Activated CD4-positive, alpha-beta T cell treated with anti-CD3 and anti-CD28 coated beads for 24 hours (primary cell): ENCODE measurements at regions not wholly inside any gene's neighbourhood (a gene's known extent, or its start where the extent isn't known, plus 50 kb on each side); places are given as distances from the start of the nearest gene placed in this dataset.

ENCODE experiments used
- DNase-seq, 2 donors: peaks; one replicate each; pipeline ENCODE4 v3.0.0-alpha.2; 2020; ENCODE audit warnings: low read depth in 2 of 2

DNA sequence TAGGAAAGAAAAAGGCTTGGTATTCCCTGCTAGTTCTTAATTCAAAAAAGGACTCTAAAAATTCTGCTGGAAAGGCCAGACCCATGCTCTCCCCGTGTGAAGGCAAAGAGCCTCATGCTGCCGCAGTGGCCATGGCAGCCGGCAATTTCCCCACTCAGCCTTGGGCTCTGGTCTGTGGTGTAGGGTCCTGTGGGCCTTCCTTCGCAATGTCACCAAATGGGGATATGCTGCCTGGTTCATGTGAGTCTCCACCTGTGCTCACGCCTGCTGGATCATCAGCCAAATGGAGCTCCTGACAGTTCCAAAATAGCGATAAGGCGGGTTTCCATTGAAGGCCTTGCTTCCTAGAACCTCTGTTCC lies 282.8 kb upstream of the ATP5MC3 start:
- no peak for DNase-seq

- no peak for DNase-seq
Observed at GRCh38 chr2:175463589-175464310, 282.2 kb upstream of the ATP5MC3 start.

DNA sequence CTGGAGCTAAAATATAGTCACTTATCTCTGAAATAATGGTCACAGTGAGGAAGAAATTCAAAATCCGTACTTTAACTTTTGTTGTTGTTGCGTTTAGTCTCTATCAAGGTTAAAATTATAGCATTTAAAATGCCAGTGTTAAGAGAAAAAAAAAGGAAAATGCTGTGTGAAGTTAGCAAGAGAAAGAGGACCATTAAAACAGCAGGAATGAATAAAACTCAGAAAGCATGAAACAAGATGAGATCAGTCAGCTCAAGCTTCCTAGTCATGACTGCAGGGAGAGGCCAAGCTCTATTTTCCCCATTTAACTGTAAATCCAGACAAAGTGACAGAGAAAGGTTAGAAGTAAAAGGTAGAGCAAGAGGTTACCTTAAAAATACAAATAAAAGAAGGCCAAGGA lies 281.7 kb upstream of the ATP5MC3 start:
- no peak for DNase-seq

- DNase-seq = no peak
Observed at GRCh38 chr2:175462246-175462645, 280.7 kb upstream of the ATP5MC3 start.

DNA sequence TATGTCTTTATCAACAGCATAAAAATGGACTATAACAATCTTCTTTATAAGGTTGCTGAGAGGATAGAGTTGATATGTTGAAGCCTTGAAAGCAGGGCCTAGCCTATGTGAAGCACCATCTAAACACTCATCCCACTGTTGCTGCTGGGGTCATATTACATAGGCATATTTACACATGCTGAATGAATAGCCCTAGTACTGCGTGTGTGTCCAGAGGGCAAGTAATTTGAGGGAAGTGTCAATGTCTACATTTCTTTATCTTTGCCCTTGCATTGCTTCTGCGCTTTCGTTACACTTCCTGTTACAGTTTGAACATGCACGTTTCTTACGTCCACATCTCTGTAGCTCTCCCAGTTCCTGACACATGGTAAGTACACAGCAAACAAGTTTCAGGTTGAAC lies 280.3 kb upstream of the ATP5MC3 start:
- no peak for DNase-seq

DNA sequence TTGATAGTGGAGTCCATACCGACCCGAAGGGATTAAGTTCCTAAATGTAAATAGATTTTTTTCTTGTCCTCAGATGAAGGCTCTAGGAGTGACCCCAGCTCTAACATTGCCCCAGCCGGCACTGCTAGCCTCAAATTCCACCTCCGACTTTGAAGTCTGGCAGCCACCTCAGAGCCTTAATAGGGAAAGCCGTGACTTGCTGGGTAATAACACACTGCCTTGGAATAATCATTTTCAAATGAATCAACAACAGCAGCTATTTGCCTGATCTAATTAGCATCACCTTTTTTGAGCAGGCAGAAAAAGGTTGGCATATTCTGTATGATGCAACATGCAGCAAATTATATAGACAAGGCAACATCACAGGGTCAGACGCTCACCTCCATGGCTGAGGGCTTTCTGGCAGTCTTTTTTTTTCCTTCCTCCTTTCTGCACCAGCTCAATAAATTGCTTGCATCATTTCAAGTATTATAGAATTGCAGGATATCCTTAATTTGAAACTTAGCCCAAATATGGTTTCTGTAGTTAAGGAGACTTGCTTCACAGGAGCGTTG lies 276.5 kb upstream of the ATP5MC3 start:
- DNase-seq = no peak

DNA sequence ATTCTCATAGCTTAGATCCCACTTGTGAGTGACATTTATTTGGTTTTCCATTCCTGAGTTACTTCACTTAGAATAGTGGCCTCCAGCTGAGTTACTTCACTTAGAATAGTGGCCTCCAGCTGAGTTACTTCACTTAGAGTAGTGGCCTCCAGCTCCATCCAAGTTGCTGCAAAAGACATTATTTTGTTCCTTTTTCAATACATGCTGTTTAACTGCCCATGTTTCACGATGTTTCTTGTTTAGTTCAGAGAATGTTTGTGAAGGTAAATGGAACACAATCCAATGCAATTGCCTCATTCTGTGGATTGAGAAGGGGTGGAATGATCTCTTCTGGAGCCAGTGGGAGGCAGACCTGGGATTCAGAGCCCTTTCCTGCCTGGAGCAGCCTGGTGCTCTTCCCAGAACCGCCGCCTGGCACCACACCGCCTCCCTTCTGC lies 273.5 kb upstream of the ATP5MC3 start:
- DNase-seq = no peak

DNA sequence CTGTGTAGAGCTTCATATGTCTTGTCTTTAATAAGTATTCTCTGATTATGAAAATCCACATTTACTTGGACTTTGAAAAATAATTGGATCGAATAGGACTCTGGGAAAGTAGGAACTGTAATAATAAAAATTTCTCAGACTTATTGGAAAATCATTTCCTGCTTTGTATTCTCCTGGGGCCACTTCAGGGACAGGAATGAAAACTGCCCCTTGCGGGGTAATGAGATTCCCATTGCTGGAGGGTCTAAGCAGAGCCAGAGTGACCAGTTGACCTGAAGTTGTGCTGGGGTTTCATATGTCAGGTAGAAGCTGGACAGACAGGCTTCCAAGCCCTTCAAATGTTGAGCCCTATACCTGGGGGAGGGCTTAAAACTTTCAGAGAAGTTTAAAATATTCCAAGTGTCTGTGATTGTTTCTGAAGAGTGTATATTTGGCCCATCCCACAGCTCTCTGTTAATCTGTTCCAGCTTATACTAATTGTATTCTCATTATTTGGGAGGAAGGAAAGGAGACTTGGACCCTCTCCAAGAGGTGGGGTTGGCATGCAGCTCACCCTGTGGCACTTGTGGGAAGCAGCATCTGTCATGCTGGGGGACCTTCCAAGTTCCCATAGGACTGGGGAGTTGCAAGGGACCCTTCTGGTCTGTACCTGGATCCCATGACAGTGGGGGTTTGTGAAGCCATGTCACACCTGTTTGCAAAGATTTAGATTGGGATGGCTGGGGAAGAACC lies 268.7 kb upstream of the ATP5MC3 start:
- DNase-seq = no peak

GRCh38 chr2:175449616-175450015 lies 268.1 kb upstream of the ATP5MC3 start:
- DNase-seq = no peak

DNA sequence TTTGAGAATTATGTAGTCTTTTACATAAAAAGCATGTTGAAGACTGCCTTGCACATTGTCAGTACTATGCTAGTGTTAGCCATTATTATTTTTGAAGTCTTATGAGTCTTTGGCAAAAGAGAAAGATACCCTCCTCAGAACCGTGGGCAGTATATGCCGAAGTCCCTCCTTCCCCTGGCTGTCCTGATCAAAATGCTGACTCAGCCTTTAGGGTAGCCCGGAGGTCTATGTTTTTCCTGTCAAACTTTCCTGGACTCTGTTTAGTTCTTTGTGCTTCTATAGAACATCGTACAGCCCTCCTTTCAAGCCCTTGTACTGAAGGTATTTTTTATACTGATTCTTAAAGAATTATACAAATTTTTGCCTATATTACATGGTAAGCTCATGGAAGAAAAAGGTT lies 264.7 kb upstream of the ATP5MC3 start:
- DNase-seq = no peak

- DNase-seq = no peak
Observed at GRCh38 chr2:175445281-175445680, 263.8 kb upstream of the ATP5MC3 start.

DNA sequence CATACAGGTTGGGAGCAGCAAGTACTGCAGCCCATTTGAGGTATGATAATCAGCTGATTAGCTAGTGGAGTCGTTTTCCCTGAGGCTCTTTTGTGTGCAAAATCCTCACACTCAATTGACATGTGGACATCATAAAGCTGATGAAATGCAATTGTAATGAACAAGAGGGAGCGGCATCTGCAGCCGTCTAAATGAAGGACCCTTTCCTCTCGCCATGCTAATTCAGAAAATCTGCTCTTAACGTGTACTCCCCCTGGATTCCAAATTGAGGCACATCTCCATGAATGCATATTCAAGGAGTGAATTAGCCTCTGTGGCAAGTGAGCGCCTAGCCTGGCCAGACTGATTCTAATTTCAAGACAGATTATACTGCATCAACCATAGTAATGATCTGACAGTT lies 260.9 kb upstream of the ATP5MC3 start:
- no peak for DNase-seq

- DNase-seq = no peak
Observed at GRCh38 chr2:175441181-175441761, 259.8 kb upstream of the ATP5MC3 start.

DNA sequence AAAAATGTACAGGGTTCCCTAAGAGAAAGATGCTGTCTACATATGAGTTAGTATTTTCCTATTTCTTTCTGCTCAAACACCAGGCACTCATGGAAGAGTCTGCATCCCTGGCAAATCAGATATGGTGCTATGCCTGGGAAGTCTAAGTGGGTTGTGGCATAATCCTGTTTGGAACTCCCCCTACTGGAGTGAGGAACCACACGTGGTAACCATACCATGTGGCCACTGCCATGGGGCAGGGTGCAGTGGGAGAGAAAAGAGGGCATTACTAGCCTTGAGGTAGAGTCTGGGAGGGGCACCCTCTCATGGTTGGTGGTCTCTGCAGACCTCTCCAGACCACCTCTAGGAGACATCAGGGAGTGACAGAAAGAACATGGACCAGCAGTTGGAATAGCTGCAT lies 257.9 kb upstream of the ATP5MC3 start:
- DNase-seq = no peak

DNA sequence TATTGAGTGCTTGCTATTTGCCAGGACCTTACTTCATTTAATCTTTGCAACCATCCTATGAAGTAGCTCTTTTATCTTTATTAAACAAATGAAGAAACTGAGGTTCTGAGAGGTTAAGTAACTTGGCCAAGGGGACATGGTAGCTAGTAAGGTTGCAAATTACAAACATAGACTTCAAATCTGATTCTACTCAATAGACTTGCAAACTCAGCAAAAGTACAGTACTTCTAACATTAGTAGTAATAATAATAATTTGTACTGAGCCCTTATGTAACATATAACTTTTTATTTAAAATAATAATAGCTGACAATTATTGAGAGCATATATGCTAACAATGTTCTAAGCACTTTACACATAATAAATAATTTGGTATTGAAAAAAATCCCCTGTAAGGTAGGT lies 255.7 kb upstream of the ATP5MC3 start:
- no peak for DNase-seq

GRCh38 chr2:175436076-175436475 lies 254.6 kb upstream of the ATP5MC3 start:
- no peak for DNase-seq

DNA sequence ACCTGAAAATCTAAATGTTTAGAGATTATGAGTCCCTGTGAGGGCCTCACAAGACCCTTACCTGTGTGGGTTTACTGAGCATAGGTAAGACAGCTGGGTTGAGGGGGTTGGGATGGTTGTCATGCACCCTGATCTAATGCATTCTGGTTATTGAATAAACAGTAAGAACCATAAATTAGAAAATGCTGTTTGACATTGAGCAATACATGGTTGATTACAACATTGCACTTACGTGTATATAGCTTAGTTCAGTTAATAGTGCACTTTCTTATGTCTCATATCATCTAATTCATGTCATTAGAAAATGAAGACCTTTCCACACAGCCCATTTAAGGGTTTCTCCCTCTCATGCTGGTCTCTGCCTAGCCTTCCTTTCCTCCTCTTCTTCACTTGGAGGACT lies 253.5 kb upstream of the ATP5MC3 start:
- DNase-seq = no peak

DNA sequence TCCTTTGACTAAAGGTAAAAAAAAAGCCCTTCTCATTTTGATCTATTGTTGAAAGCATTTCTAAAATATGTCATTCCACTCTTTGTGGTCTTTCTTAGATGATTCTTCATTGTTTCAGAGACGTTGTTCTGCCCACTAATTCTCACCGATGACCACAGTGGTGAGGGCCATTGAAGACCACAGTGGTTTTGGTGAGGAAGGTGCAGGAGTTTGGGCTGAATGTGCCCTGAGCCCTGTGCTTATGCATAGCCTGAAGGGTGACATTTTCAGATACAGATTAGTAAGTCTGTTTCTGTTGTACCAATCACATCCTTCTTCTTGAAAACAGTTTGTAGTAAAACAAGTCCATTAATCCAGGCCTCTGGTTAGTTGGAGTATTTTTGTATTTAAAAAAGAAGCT lies 251.3 kb upstream of the ATP5MC3 start:
- no peak for DNase-seq

- no peak for DNase-seq
Observed at GRCh38 chr2:175432021-175432420, 250.5 kb upstream of the ATP5MC3 start.

- DNase-seq = no peak
Observed at GRCh38 chr2:175431101-175431946, 249.8 kb upstream of the ATP5MC3 start.

GRCh38 chr2:175430236-175430635 lies 248.7 kb upstream of the ATP5MC3 start:
- DNase-seq = no peak

DNA sequence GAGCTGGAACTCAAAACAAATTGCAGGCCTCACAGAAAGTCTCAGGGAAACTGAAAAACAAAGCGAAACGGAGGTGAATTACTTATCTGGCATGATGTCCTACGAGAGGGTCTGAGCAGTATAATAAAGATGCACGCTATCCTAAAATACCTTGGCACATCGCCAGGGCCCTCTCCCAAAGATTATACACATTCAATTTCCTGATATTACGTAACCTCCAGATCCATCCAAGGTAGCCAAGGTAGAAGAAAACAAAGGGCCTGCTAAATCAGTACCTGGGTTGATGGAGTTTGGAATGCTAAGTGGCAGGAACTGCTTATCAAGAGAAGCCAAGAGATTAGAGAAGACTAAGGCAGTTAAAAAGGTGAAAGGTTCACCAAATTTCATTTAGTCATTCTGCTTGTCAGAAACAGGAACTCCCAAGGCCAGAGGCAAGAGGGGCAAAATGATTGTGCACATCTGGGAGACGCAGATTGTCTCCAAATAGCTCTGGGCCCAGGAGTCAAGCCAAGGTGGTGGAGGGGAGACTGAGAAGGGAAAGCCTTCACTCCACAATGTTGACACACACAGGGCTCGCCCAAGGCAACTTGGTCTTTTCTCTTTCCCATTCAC lies 236.8 kb upstream of the ATP5MC3 start:
- DNase-seq = no peak
